ENCODE measurements at regions not wholly inside any gene's neighbourhood (a gene's known extent, or its start where the extent isn't known, plus 50 kb on each side); places are given as distances from the start of the nearest gene placed in this dataset.
A peak's percentile ranks its signal among the peaks of the same experiment; 100 is the strongest.
"Not testable (repeated sequence)": the region's sequence is repeated elsewhere in the genome, so short reads cannot be mapped to it uniquely, and the experiment has no call there.

GRCh38 chr2:166381-166780, 97.5 kb downstream of the SH3YL1 start:
- no peak for DNase-seq (ENCODE audit: low read depth)

GRCh38 chr2:165530-165929, 98.3 kb downstream of the SH3YL1 start:
- no peak for DNase-seq (ENCODE audit: low read depth)

DNA sequence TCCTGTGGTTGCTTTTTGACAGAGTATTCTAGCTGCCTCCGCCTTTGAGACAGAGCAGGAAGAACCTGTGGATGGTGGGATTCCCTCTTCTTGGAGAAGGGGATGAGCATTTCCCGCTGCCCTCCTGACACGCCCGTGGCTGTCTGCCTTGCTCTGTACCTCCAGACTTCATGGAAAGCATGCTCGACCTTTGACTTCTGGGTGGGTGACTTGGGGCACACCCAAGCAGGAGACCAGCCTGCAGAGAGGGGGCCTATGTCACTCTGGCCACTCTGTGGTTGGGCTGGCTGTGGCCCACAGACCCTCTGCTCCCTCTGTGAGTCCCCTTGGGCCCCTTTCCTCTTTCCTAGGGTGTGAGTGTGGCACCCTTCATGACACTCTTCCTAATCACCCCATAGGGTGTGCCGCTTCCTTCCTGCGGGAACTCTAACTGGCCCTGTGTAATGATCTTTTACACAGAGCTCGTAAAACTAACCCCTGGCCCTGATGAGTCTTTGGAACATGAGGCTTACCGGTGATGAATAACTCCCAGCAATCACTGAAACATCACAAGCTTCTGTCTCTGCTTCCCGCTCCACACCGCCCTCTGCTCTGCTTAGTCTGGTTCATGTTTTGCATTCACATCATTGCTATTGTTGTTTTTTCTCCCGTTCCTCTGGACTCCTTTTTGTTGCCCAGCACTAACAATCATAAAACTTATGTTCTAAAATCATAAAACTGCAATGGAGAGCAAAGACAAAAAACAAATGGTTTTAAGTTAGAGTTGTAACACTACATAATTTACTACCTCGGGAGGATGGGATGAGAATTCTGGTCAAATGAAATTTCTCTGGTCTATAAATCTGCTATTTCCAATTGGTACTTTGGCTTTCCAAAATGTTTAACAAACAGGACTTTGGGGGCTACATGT, 101.1 kb downstream of the SH3YL1 start:
- peak; percentile 3 for DNase-seq (ENCODE audit: low read depth)

DNA sequence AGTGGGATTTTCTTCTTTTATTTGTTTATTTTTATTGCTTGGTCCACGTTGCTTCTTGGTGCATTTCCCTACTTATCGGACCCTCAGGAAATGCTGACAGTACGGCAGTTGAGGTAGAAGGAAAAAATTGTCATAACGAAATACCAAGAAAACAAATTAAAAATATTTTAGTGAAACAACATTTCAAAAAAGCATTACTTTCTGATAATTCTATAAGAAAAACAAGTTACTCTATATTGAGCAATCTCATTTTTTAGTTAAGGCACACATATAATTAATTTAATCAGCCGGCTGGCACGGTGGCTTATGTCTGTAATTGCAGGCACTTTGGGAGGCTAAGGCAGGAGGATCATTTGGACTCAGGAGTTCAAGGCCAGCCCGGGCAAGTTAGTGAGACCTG, 102.1 kb downstream of the SH3YL1 start:
- DNase-seq (ENCODE audit: low read depth) = no peak

DNA sequence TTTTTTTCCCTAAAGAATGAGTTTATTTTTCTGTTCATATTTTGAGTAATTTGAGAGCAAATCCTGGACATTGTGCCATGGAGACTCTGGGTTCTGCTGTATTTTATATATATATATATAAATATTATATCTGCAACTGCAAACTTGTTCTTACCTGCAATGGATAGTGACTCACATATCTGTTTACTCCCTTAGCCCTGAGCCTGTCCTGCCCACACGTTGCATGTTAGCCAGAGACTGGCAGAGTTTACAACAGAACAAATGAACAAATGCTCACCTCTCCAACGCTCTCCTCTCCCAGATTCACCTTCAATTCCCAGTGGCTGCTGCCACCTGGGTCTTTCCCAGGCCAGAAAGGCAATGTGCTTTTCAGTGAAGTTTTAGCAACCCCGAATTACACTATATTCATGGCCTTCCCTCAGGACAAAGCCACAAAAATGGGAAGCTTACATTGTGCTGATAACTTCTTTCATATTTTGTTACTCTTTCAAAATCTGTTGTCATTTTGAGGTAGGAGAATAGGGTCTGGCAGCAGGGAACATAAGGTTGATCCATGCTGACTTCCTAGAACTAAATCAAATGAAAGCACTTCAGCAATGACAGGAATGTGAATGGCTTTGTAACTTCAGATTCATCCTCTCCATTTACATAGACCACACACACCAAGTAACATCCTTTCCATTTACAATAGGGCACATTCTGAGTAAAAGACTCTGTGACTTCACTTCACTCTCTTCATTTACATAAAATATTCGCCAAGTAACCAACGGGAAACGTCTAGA, 105.4 kb upstream of the FAM110C start:
- DNase-seq (ENCODE audit: low read depth) = no peak

DNA sequence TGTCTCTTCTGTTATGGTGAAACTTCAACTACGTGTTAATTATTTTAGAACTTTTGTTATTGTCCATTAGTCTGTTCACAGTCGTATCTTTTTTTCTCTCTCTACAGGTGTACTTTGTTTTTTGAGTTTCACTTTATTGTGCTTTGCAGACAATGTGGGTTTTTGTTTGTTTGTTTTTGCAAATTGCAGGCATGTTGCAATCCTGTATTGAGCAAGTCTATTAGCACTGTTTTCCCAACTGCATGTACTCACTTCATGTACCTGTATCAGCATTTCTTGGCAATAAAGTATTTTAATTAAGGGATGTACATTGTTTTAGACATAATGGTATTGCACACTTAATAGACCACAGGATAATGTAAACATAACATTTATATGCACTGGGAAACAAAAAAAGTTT, 99.1 kb upstream of the FAM110C start:
- DNase-seq (ENCODE audit: low read depth) = no peak

GRCh38 chr2:141611-142010, 95.3 kb upstream of the FAM110C start:
- DNase-seq (ENCODE audit: low read depth) = no peak

- no peak for DNase-seq (ENCODE audit: low read depth)
Observed at GRCh38 chr2:136666-137065, 90.4 kb upstream of the FAM110C start.

DNA sequence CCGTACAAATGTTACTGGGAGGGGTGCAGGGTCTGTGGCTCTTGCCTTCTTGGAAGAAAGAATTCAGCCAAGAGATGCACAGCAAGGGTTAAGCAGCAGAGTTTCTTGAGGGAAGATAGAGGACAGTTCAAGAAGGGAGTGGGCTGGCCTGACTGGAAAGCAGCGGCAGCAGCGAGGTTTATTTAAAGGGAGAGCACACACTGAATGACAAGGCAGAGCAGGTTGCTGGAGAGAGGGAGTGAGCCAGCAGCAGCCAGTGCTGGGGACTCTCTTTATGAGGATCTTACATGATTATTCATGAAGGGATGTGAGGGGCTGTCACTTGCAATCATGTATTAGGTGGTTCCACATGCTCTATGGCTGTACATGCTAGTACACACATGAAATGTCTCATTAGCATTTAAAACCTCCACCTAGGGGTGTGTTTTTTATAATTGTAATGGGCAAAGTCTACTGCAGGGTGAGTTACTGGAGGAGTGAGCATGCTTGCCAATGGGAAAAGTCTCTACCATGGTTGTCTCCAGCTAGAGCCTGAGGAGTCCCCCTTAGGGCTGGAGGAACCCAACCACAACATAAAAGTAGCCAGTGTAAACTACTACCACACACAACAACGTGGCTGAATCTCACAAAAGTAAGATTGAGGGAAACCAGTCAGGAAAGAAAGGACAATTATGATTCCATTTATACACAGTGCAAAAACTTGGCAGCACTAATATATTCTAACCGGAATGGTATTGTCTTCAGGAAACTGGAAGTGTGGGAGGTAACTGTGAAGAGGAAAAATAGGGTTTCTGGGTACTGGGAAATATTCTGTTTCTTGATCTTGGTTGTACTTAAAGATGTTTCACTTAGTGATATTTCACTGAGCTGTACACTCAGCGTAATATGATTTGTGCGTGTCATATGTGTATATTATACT, 87.6 kb upstream of the FAM110C start:
- no peak for DNase-seq (ENCODE audit: low read depth)

- not testable (repeated sequence) for DNase-seq (ENCODE audit: low read depth)
Observed at GRCh38 chr2:126769-127168, 80.5 kb upstream of the FAM110C start.

GRCh38 chr2:124241-124880, 78.1 kb upstream of the FAM110C start:
- DNase-seq (ENCODE audit: low read depth) = no peak

GRCh38 chr2:116953-117352, 70.6 kb upstream of the FAM110C start:
- no peak for DNase-seq (ENCODE audit: low read depth)

GRCh38 chr2:115303-115702, 69.0 kb upstream of the FAM110C start:
- peak; percentile 10 for DNase-seq (ENCODE audit: low read depth)

GRCh38 chr2:114616-115015, 68.3 kb upstream of the FAM110C start:
- DNase-seq (ENCODE audit: low read depth) = no peak

- no peak for DNase-seq (ENCODE audit: low read depth)
Observed at GRCh38 chr2:109998-110397, 63.7 kb upstream of the FAM110C start.

- DNase-seq (ENCODE audit: low read depth) = no peak
Observed at GRCh38 chr2:108920-109809, 62.9 kb upstream of the FAM110C start.

GRCh38 chr2:101016-101415, 54.7 kb upstream of the FAM110C start:
- DNase-seq (ENCODE audit: low read depth) = no peak

All from M059J (cell line).